Hepatocyte (in vitro differentiated cells): ENCODE measurements at regions not wholly inside any gene's neighbourhood (a gene's known extent, or its start where the extent isn't known, plus 50 kb on each side); places are given as distances from the start of the nearest gene placed in this dataset.
"Not testable (repeated sequence)": the region's sequence is repeated elsewhere in the genome, so short reads cannot be mapped to it uniquely, and the experiment has no call there.

Source experiments
- EZH2 ChIP-seq: fragments of 200-600 bp; sonication (generic); IDR thresholded peaks from 2 replicates; pipeline ENCODE4 v1.6.1; 2016; ENCODE audit warnings: antibody characterized with exemption, mild to moderate bottlenecking, borderline replicate concordance
- EZH2phosphoT487 ChIP-seq: fragments of 200-600 bp; sonication (generic); IDR thresholded peaks from one replicate; pipeline ENCODE4 v1.6.1; 2018; ENCODE audit warnings: antibody characterized with exemption, mild to moderate bottlenecking, low read depth, moderate library complexity; ENCODE audit not compliant: unreplicated experiment, severe bottlenecking
- TF ChIP-seq, protein P1 (sequence below): fragments of 200-600 bp; sonication (generic); IDR thresholded peaks from 2 replicates; pipeline ENCODE4 v1.5.1; 2016; ENCODE audit warnings: antibody characterized with exemption, mild to moderate bottlenecking; ENCODE audit not compliant: poor library complexity

DNA sequence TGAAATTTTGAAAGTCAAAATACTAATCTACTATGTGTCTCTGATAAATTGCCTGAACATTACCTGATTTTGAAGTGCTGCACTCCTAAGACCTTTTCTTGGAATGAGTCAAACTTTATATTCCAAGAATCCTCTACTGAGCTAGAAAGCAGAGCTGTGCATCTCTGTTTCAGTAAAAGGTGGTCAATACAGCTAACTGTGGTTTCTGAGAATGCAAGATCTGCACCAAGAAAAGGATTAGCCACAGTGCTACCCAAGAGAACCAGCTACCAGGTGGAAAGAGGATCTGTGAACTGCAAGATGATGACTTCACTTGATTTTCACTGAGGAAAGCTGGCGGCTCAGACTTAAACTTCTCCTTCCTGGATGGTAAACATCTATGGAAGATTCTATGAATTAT, 289.3 kb downstream of the LIPI start:
- TF ChIP-seq, protein P1, sequence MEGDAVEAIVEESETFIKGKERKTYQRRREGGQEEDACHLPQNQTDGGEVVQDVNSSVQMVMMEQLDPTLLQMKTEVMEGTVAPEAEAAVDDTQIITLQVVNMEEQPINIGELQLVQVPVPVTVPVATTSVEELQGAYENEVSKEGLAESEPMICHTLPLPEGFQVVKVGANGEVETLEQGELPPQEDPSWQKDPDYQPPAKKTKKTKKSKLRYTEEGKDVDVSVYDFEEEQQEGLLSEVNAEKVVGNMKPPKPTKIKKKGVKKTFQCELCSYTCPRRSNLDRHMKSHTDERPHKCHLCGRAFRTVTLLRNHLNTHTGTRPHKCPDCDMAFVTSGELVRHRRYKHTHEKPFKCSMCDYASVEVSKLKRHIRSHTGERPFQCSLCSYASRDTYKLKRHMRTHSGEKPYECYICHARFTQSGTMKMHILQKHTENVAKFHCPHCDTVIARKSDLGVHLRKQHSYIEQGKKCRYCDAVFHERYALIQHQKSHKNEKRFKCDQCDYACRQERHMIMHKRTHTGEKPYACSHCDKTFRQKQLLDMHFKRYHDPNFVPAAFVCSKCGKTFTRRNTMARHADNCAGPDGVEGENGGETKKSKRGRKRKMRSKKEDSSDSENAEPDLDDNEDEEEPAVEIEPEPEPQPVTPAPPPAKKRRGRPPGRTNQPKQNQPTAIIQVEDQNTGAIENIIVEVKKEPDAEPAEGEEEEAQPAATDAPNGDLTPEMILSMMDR = not testable (repeated sequence)
- TF ChIP-seq EZH2, EZH2phosphoT487: not testable (repeated sequence)
